ENCODE measurements at regions not wholly inside any gene's neighbourhood (a gene's known extent, or its start where the extent isn't known, plus 50 kb on each side); places are given as distances from the start of the nearest gene placed in this dataset.

- TF ChIP-seq NFIC (IDR thresholded peaks at IDR 0.05) (no peak), TEAD4 (IDR thresholded peaks at IDR 0.05) (no peak), REST (IDR thresholded peaks at IDR 0.05; ENCODE audit: low read depth) (no peak), CREB1 (IDR thresholded peaks at IDR 0.05; ENCODE audit: low read depth) (no peak), EGR1 (IDR thresholded peaks at IDR 0.05) (no peak), MAX (IDR thresholded peaks at IDR 0.05) (no peak), TAF1 (IDR thresholded peaks at IDR 0.05; ENCODE audit: low read depth) (no peak), TCF12 (IDR thresholded peaks at IDR 0.05; ENCODE audit: low read depth) (no peak), EP300 (IDR thresholded peaks at IDR 0.05; ENCODE audit: borderline replicate concordance) (no peak), ZBTB7A (IDR thresholded peaks at IDR 0.05; ENCODE audit: low read depth) (no peak), CEBPB (IDR thresholded peaks at IDR 0.05) (no peak), YY1 (IDR thresholded peaks at IDR 0.05; ENCODE audit: low read depth) (no peak), USF1 (IDR thresholded peaks at IDR 0.05) (no peak), RAD21 (IDR thresholded peaks at IDR 0.05; ENCODE audit: low read depth) (no peak), FOXM1 (IDR thresholded peaks at IDR 0.05; ENCODE audit: borderline replicate concordance, low read depth) (no peak)
These were observed 449.3 kb downstream of the MED13L start for GRCh38 chr12:115828168-115828567.

- TF ChIP-seq EP300 (IDR thresholded peaks at IDR 0.05; ENCODE audit: borderline replicate concordance) (no peak), FOXM1 (IDR thresholded peaks at IDR 0.05; ENCODE audit: borderline replicate concordance, low read depth) (no peak), USF1 (IDR thresholded peaks at IDR 0.05) (no peak), RAD21 (IDR thresholded peaks at IDR 0.05; ENCODE audit: low read depth) (no peak), MAX (IDR thresholded peaks at IDR 0.05) (no peak), CREB1 (IDR thresholded peaks at IDR 0.05; ENCODE audit: low read depth) (no peak), NFIC (IDR thresholded peaks at IDR 0.05) (no peak), REST (IDR thresholded peaks at IDR 0.05; ENCODE audit: low read depth) (no peak), YY1 (IDR thresholded peaks at IDR 0.05; ENCODE audit: low read depth) (no peak), ZBTB7A (IDR thresholded peaks at IDR 0.05; ENCODE audit: low read depth) (no peak), TCF12 (IDR thresholded peaks at IDR 0.05; ENCODE audit: low read depth) (no peak), TAF1 (IDR thresholded peaks at IDR 0.05; ENCODE audit: low read depth) (no peak), TEAD4 (IDR thresholded peaks at IDR 0.05) (no peak), EGR1 (IDR thresholded peaks at IDR 0.05) (no peak), CEBPB (IDR thresholded peaks at IDR 0.05) (no peak)
These were observed 452.4 kb downstream of the MED13L start for GRCh38 chr12:115824936-115825602.

- TF ChIP-seq ZBTB7A (IDR thresholded peaks at IDR 0.05; ENCODE audit: low read depth) (no peak), CREB1 (IDR thresholded peaks at IDR 0.05; ENCODE audit: low read depth) (no peak), EGR1 (IDR thresholded peaks at IDR 0.05) (no peak), CEBPB (IDR thresholded peaks at IDR 0.05) (no peak), YY1 (IDR thresholded peaks at IDR 0.05; ENCODE audit: low read depth) (no peak), FOXM1 (IDR thresholded peaks at IDR 0.05; ENCODE audit: borderline replicate concordance, low read depth) (no peak), RAD21 (IDR thresholded peaks at IDR 0.05; ENCODE audit: low read depth) (no peak), NFIC (IDR thresholded peaks at IDR 0.05) (no peak), TEAD4 (IDR thresholded peaks at IDR 0.05) (no peak), MAX (IDR thresholded peaks at IDR 0.05) (no peak), USF1 (IDR thresholded peaks at IDR 0.05) (no peak), EP300 (IDR thresholded peaks at IDR 0.05; ENCODE audit: borderline replicate concordance) (no peak)
These were observed 453.9 kb downstream of the MED13L start for GRCh38 chr12:115823635-115824034.

- no peak for TF ChIP-seq EP300 (IDR thresholded peaks at IDR 0.05; ENCODE audit: borderline replicate concordance)
These were observed 456.8 kb downstream of the MED13L start for GRCh38 chr12:115820656-115821055.

GRCh38 chr12:115818973-115819372, 458.5 kb downstream of the MED13L start:
- TF ChIP-seq TCF12 (IDR thresholded peaks at IDR 0.05; ENCODE audit: low read depth) (no peak), RAD21 (IDR thresholded peaks at IDR 0.05; ENCODE audit: low read depth) (no peak), FOXM1 (IDR thresholded peaks at IDR 0.05; ENCODE audit: borderline replicate concordance, low read depth) (no peak), MAX (IDR thresholded peaks at IDR 0.05) (no peak), TAF1 (IDR thresholded peaks at IDR 0.05; ENCODE audit: low read depth) (no peak), NFIC (IDR thresholded peaks at IDR 0.05) (no peak), YY1 (IDR thresholded peaks at IDR 0.05; ENCODE audit: low read depth) (no peak), EGR1 (IDR thresholded peaks at IDR 0.05) (no peak), CEBPB (IDR thresholded peaks at IDR 0.05) (no peak), USF1 (IDR thresholded peaks at IDR 0.05) (no peak), REST (IDR thresholded peaks at IDR 0.05; ENCODE audit: low read depth) (no peak), ZBTB7A (IDR thresholded peaks at IDR 0.05; ENCODE audit: low read depth) (no peak), TEAD4 (IDR thresholded peaks at IDR 0.05) (no peak), CREB1 (IDR thresholded peaks at IDR 0.05; ENCODE audit: low read depth) (no peak), EP300 (IDR thresholded peaks at IDR 0.05; ENCODE audit: borderline replicate concordance) (no peak)
